Activated T-helper 1 cell treated with anti-CD3 and anti-CD28 coated beads, Interleukin-12 subunit alpha, Interleukin-12 subunit beta, Interleukin-2, Interleukin-4 antibody, amounts not matched to agents 30 ng/mL and 10 ng/mL and 1 ng/mL, durations not matched to agents 14 hours and 24 hours and 36 hours (primary cell): ENCODE measurements at regions not wholly inside any gene's neighbourhood (a gene's known extent, or its start where the extent isn't known, plus 50 kb on each side); places are given as distances from the start of the nearest gene placed in this dataset.

Experiments
- DNase-seq: peaks from one replicate; pipeline ENCODE4 v3.0.0; 2021; ENCODE audit warnings: low spot score
- H3K27ac Mint-ChIP-seq: one replicate; pipeline ENCODE4 v1.8.0; 2021; ENCODE audit warnings: mild to moderate bottlenecking, mixed read lengths
- H3K27me3 Mint-ChIP-seq: one replicate; pipeline ENCODE4 v1.8.0; 2022; ENCODE audit warnings: mild to moderate bottlenecking, moderate library complexity, mixed read lengths; ENCODE audit not compliant: insufficient read depth
- H3K36me3 Mint-ChIP-seq: one replicate; pipeline ENCODE4 v1.8.0; 2021; ENCODE audit warnings: low read depth, mixed read lengths
- H3K4me1 Mint-ChIP-seq: one replicate; pipeline ENCODE4 v1.8.0; 2021; ENCODE audit warnings: low read depth, mixed read lengths
- H3K4me3 Mint-ChIP-seq: one replicate; pipeline ENCODE4 v1.8.0; 2021; ENCODE audit warnings: mild to moderate bottlenecking, moderate library complexity, mixed read lengths
- H3K9me3 Mint-ChIP-seq: one replicate; pipeline ENCODE4 v1.8.0; 2021; ENCODE audit warnings: mixed read lengths
- intact Hi-C: fragments of 100-400 bp; cut with micrococcal nuclease; formaldehyde crosslinking; loops from one replicate; pipeline ENCODE4 v1.15.1; 2024

DNA sequence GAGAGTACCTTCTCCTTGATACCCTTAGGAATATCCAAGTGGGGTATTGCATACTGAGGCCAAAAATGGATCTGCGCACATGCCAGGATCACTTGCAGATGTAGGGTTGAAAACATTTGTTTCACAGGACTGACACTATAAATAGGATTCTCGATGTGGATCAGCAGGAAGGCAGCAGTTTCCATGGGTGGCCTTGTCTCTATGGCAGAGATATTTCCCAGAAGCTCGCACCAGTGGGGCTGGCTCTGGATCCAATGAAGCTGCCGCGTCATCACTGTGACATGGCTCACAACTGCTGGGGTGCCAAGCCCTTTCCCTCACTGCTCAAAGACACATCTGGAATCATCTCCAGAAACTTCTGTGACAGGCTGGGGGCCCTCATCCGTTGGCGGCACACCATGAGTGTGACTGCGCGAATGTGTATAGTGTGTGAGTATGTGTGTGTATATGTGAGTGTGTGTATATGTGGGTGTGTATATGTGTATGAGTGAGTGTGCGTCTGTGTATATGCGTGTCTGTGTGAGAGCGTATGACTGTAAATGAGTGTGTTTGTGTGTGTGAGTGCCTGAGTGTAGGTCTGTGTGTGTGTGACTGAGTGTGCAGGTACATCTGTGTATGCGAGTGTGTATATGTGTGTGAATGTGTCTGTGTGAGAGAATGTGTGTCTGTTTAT lies 182.5 kb downstream of the GAS1 start:
- no peaks in the 10 kb centered on the region for H3K9me3 Mint-ChIP-seq
- H3K27ac Mint-ChIP-seq = no peak overlapping the region
- no peaks in the 10 kb centered on the region for H3K36me3 Mint-ChIP-seq
- H3K4me1 Mint-ChIP-seq = no peaks in the 10 kb centered on the region
- DNase-seq = no peak
- no peak overlapping the region for H3K4me3 Mint-ChIP-seq
- intact Hi-C loops = no loop called here
- H3K27me3 Mint-ChIP-seq = no peaks in the 10 kb centered on the region

- Mint-ChIP-seq H3K27me3 (no peaks in the 10 kb centered on the region), H3K36me3 (no peaks in the 10 kb centered on the region), H3K4me3 (no peak overlapping the region), H3K27ac (no peak overlapping the region), H3K4me1 (no peaks in the 10 kb centered on the region), H3K9me3 (no peaks in the 10 kb centered on the region)
- intact Hi-C loops = no loop called here
- no peak for DNase-seq
These were observed 183.1 kb downstream of the GAS1 start for GRCh38 chr9:86764221-86764624.

DNA sequence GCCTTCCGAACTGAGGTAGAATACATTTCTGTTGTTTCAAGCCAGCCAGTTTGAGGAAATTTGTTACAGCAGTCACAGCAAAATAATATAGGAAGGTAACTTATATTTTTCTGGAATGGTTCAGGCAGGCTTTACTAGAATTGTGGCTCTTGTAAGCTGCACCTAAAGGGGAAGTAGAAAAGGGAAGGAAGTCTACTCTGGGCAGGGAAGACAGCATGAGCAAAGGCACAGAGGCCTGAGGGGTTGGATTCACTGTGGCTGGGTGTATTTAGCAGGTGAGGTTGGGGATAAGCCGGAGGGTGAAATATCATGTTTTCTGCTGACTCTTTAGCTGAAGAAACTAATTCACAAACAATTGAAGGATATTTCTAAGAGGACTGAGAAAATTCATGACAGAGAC lies 183.5 kb downstream of the GAS1 start:
- Mint-ChIP-seq H3K9me3 (no peaks in the 10 kb centered on the region), H3K27me3 (no peaks in the 10 kb centered on the region), H3K36me3 (no peaks in the 10 kb centered on the region), H3K4me1 (no peaks in the 10 kb centered on the region), H3K27ac (no peak overlapping the region), H3K4me3 (no peak overlapping the region)
- intact Hi-C loops = no loop called here
- no peak for DNase-seq

DNA sequence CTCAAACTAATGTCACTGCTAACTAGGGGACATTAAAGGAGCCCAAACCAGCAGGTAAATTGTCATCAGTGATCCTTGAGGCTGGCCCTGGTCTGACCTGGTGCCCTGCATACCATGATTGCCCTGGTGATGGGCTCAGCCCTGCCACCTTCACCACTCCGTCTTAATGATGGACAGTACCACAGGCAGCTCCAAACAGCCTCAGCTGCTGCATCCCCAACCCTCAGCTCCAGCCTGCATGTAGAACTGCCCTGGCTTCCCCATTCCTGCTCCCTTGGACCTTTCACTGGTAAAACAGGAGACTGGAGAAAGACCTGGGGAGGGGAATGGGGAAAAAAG lies 190.0 kb downstream of the GAS1 start:
- no peak for DNase-seq
- Mint-ChIP-seq H3K4me1 (no peaks in the 10 kb centered on the region), H3K27ac (no peak overlapping the region), H3K4me3 (no peak overlapping the region), H3K27me3 (no peaks in the 10 kb centered on the region), H3K9me3 (no peaks in the 10 kb centered on the region), H3K36me3 (no peaks in the 10 kb centered on the region)
- intact Hi-C loops = no loop called here

DNA sequence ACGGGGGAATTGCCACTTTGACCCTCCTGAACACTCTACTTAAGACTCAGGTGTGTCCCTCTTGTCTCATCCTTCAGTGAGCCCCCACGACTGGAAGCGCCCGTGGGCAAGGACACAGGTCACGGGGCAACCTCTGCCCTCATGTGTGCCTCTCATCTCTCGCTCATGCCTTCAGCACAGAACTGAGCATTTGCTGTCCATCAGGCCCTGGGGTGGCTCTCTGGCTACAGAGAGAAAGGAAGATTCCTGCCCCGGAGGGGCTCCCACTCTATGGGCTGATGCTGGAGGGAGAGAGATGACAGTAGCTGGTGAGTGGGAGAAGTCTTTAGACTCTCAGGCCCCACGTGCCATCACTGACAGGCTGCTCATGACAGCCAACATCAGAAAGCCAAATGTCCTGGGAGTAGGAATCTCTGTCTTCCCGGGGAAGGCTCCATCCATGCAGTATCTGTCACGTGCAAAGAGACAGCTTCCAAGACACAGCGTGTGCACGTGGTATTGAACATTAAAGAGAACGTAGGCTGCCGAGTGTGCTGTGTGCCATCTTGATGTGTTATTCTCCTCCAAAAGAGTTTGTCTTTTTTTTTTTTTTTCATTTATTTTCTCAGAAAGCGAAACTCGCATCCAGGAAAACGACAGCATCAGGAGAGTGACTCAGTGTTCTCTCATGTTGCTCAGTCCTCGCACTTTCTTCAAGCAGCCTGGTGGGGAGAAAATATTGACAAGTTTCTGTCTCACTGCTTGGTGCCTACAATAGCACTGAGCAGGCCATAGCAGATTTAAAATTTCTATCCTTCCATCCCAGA lies 190.5 kb downstream of the GAS1 start:
- no peaks in the 10 kb centered on the region for H3K9me3 Mint-ChIP-seq
- H3K27ac Mint-ChIP-seq = no peak overlapping the region
- H3K36me3 Mint-ChIP-seq = no peaks in the 10 kb centered on the region
- H3K27me3 Mint-ChIP-seq = no peaks in the 10 kb centered on the region
- intact Hi-C loops = no loop called here
- H3K4me3 Mint-ChIP-seq = no peak overlapping the region
- DNase-seq = no peak
- no peaks in the 10 kb centered on the region for H3K4me1 Mint-ChIP-seq

DNA sequence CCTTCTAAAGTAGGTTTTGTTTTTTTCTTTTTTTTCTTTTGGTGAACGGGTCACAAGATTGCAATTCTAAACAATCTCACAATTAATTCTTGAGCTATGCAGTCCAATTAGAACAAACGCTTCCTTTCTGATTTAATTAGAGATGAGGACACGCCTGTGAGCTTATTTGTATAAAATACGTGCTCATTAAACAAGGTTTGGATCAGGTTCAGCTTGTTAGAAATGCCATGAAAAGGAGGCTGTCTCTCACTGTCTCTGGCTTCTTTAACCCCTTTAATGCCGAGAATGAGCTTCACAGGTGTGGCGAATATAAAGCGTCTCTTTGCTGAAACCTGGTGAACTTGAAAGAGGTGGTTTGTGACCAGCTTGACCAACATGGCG lies 191.8 kb downstream of the GAS1 start:
- no peak overlapping the region for H3K4me3 Mint-ChIP-seq
- no peaks in the 10 kb centered on the region for H3K36me3 Mint-ChIP-seq
- no peak for DNase-seq
- no peak overlapping the region for H3K27ac Mint-ChIP-seq
- intact Hi-C loops = no loop called here
- H3K27me3 Mint-ChIP-seq = no peaks in the 10 kb centered on the region
- H3K4me1 Mint-ChIP-seq = no peaks in the 10 kb centered on the region
- H3K9me3 Mint-ChIP-seq = no peaks in the 10 kb centered on the region

- Mint-ChIP-seq H3K4me1 (no peaks in the 10 kb centered on the region), H3K4me3 (no peak overlapping the region), H3K36me3 (no peaks in the 10 kb centered on the region), H3K27ac (no peak overlapping the region), H3K9me3 (no peaks in the 10 kb centered on the region), H3K27me3 (no peaks in the 10 kb centered on the region)
- DNase-seq = no peak
- intact Hi-C loops = no loop called here
These were observed 192.4 kb downstream of the GAS1 start for GRCh38 chr9:86754581-86755560.

- intact Hi-C loops = no loop called here
- H3K27me3 Mint-ChIP-seq = no peaks in the 10 kb centered on the region
- H3K9me3 Mint-ChIP-seq = no peaks in the 10 kb centered on the region
- no peaks in the 10 kb centered on the region for H3K4me1 Mint-ChIP-seq
- H3K27ac Mint-ChIP-seq = no peak overlapping the region
- no peaks in the 10 kb centered on the region for H3K36me3 Mint-ChIP-seq
- no peak overlapping the region for H3K4me3 Mint-ChIP-seq
- DNase-seq = no peak
These were observed 193.5 kb downstream of the GAS1 start for GRCh38 chr9:86753836-86754235.

DNA sequence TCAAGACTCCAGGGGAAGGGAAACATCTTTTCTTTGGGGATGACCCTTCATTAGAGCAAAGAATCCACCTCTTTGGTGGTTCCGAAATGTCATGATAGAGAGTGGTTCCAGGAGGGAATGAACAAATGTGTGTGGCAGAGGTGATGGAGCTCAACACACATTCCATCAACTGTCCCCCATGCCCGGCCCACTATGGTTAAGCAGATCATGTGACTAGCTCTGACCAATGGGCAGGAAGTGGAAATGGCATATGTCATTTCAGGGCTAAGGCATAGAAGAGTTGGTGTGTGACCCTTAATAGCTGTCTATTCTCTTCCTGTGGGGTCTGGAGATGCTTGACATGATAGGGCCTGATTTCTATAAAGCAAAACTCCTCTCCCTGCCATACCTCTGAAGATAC lies 194.6 kb downstream of the GAS1 start:
- no peaks in the 10 kb centered on the region for H3K36me3 Mint-ChIP-seq
- no peaks in the 10 kb centered on the region for H3K9me3 Mint-ChIP-seq
- no peaks in the 10 kb centered on the region for H3K4me1 Mint-ChIP-seq
- no peak overlapping the region for H3K4me3 Mint-ChIP-seq
- H3K27me3 Mint-ChIP-seq = no peaks in the 10 kb centered on the region
- intact Hi-C loops = no loop called here
- H3K27ac Mint-ChIP-seq = no peak overlapping the region
- no peak for DNase-seq

DNA sequence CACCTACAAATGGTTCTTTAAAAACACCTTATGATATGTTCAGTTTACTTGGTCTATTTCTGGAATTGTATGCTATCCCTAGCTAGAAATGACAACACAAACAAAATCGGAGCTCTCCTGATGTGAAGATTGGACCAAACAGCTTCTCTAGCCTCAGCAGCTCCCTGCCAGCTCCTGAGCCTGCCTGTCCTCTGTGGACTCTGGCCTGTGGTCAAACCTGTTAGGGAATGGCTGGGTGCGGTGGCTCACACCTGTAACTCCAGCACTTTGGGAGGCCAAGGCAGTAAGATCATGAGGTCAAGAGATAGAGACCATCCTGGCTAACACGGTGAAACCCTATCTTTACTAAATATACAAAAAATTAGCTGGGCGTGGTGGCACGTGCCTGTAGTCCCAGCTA lies 195.3 kb downstream of the GAS1 start:
- intact Hi-C loops = no loop called here
- Mint-ChIP-seq H3K27ac (no peak overlapping the region), H3K9me3 (no peaks in the 10 kb centered on the region), H3K4me3 (no peak overlapping the region), H3K27me3 (no peaks in the 10 kb centered on the region), H3K36me3 (no peaks in the 10 kb centered on the region), H3K4me1 (no peaks in the 10 kb centered on the region)
- DNase-seq = no peak

- intact Hi-C loops = no loop called here
- no peaks in the 10 kb centered on the region for H3K4me1 Mint-ChIP-seq
These were observed 196.1 kb downstream of the GAS1 start for GRCh38 chr9:86751207-86751606.

DNA sequence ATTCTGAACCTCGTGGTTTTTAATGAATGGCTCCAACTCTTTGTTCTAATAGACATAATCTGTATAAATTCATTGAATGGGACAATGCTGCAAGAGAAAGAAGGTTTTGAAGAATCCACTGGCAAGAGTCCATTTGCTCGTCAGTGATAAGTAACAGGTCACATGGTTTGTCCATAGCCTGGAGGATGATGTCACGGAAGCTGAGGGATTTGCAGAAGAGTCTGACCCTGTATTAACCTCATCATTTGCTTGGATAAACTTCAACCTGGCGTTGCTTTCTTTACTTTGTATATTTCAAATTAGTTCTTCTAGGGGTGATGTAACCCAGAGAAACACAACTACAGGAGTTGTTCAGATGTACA lies 197.4 kb downstream of the GAS1 start:
- no peaks in the 10 kb centered on the region for H3K4me1 Mint-ChIP-seq
- H3K27me3 Mint-ChIP-seq = no peaks in the 10 kb centered on the region
- H3K36me3 Mint-ChIP-seq = no peaks in the 10 kb centered on the region
- H3K27ac Mint-ChIP-seq = no peak overlapping the region
- intact Hi-C loops = no loop called here
- DNase-seq = no peak
- no peaks in the 10 kb centered on the region for H3K9me3 Mint-ChIP-seq
- no peak overlapping the region for H3K4me3 Mint-ChIP-seq

More at GRCh38 chr9:86751207-86751606, 196.1 kb downstream of the GAS1 start:
- no peak for DNase-seq
- Mint-ChIP-seq H3K9me3 (no peaks in the 10 kb centered on the region), H3K36me3 (no peaks in the 10 kb centered on the region), H3K27me3 (no peaks in the 10 kb centered on the region), H3K4me3 (no peak overlapping the region), H3K27ac (no peak overlapping the region)
